ENCODE measurements at regions not wholly inside any gene's neighbourhood (a gene's known extent, or its start where the extent isn't known, plus 50 kb on each side); places are given as distances from the start of the nearest gene placed in this dataset.

GRCh38 chr20:22757424-22758183, 173.2 kb upstream of the FOXA2 start:
- no peak for TF ChIP-seq CTCF (IDR thresholded peaks at IDR 0.05)
- TF ChIP-seq ZFX (IDR thresholded peaks at IDR 0.05; ENCODE audit: borderline replicate concordance) = no peak
